Upper lobe of left lung (tissue), 6 donors: ENCODE measurements at regions not wholly inside any gene's neighbourhood (a gene's known extent, or its start where the extent isn't known, plus 50 kb on each side); places are given as distances from the start of the nearest gene placed in this dataset.
A peak's percentile ranks its signal among the peaks of the same experiment; 100 is the strongest.
"Not testable (repeated sequence)": the region's sequence is repeated elsewhere in the genome, so short reads cannot be mapped to it uniquely, and the experiment has no call there.

Source experiments
- ATAC-seq, 2 donors: fragments of 200-7000 bp; cut with Tn5 transposase; one replicate each; pipeline ENCODE4 v1.9.1; 2022; ENCODE audit warnings: mild to moderate bottlenecking in 2 of 2, moderate library complexity in 2 of 2; ENCODE audit not compliant: low FRiP score in 2 of 2
- DNase-seq, 2 donors: peaks; one replicate each; pipeline ENCODE4 v3.0.0-alpha.2; 2019 to 2020
- H3K27ac ChIP-seq, 4 donors: fragments of 200-600 bp; sonication (generic); one replicate each; pipeline ENCODE4 v1.5.1; 2016 to 2019
- H3K27me3 ChIP-seq, 4 donors: fragments of 200-600 bp; sonication (generic); one replicate each; pipeline ENCODE4 v1.5.1; 2017 to 2019
- H3K36me3 ChIP-seq, 4 donors: fragments of 200-600 bp; sonication (generic); one replicate each; pipeline ENCODE4 v1.5.1; 2016 to 2019
- H3K4me1 ChIP-seq, 4 donors: fragments of 200-600 bp; sonication (generic); one replicate each; pipeline ENCODE4 v1.5.1; 2018 to 2019
- H3K4me3 ChIP-seq, 4 donors: fragments of 200-600 bp; sonication (generic); one replicate each; pipeline ENCODE4 v1.5.1; 2017 to 2019; ENCODE audit warnings: mild to moderate bottlenecking in 2 of 4, moderate library complexity in 1 of 4
- H3K9me3 ChIP-seq, 4 donors: fragments of 200-600 bp; sonication (generic); one replicate each; pipeline ENCODE4 v1.5.1; 2018 to 2019
- WGBS, 2 donors: methylation state at CpG; one replicate each; pipeline ENCODE4 v1.1.5; 2017 to 2018; 5-methylcytosine and 5-hydroxymethylcytosine counted together
- donor health status: DM: no; HTN: no; CAD: no; lungs with moderate emphysema.
- donor health status: DM: no; HTN: yes; CAD: no; lungs with severe emphysema.

GRCh38 chr16:32401211-32401610 lies 148.1 kb downstream of the TP53TG3D start:
- DNase-seq = peak in 1 of 2 donors; percentile 11

More at GRCh38 chr16:32401211-32401610, 148.1 kb downstream of the TP53TG3D start:
- H3K27ac ChIP-seq, H3K36me3 ChIP-seq, H3K4me3 ChIP-seq, H3K27me3 ChIP-seq, H3K4me1 ChIP-seq, H3K9me3 ChIP-seq, ATAC-seq: not testable (repeated sequence)
- 79 to 92% methylated on average over 3 of the region's 3 CpGs for WGBS, 2 donors
